ENCODE measurements at regions not wholly inside any gene's neighbourhood (a gene's known extent, or its start where the extent isn't known, plus 50 kb on each side); places are given as distances from the start of the nearest gene placed in this dataset.

GRCh38 chr1:221473411-221473810, 268.5 kb downstream of the DUSP10 start:
- TF ChIP-seq CTCF (conservative IDR thresholded peaks at IDR 0.05; ENCODE audit: low read depth, low read length) (no peak), EZH2 (IDR thresholded peaks at IDR 0.05; ENCODE audit: low read length, unreplicated experiment) (no peak)

Data from PC-3 (cell line).